GM12892 (cell line): ENCODE measurements at regions not wholly inside any gene's neighbourhood (a gene's known extent, or its start where the extent isn't known, plus 50 kb on each side); places are given as distances from the start of the nearest gene placed in this dataset.

ENCODE experiments used
- POLR2A ChIP-seq: IDR thresholded peaks from 2 replicates; pipeline ENCODE4 v1.6.1; 2011; ENCODE audit warnings: low read depth, low read length, control low read depth
- POLR2AphosphoS5 ChIP-seq: IDR thresholded peaks from 2 replicates; pipeline ENCODE4 v1.6.1; 2011; ENCODE audit warnings: low read depth, low read length, control low read depth
- TAF1 ChIP-seq: IDR thresholded peaks from 2 replicates; pipeline ENCODE4 v1.6.1; 2011; ENCODE audit warnings: low read depth, mild to moderate bottlenecking, control low read depth, low read length, borderline replicate concordance

GRCh38 chr3:22735373-22735772 is 467.8 kb upstream of the UBE2E2 start:
- TF ChIP-seq POLR2A = no peak
- no peak for TF ChIP-seq TAF1
- TF ChIP-seq POLR2AphosphoS5 = no peak
